ENCODE measurements at regions not wholly inside any gene's neighbourhood (a gene's known extent, or its start where the extent isn't known, plus 50 kb on each side); places are given as distances from the start of the nearest gene placed in this dataset.

- no peak overlapping the region for H3K27ac ChIP-seq (ENCODE audit: low read depth, low read length)
- ChIA-PET CTCF (no interaction called here), RAD21 (ENCODE audit: low non-redundant PET in 1 of 2, low total read pairs in 2 of 2, uncharacterized antibody in 2 of 2, unreplicated experiment in 2 of 2) (no interaction called here), POLR2A (no interaction called here)
- no peak overlapping the region for H3K4me3 ChIP-seq (replicated peaks in 1 of 2; ENCODE audit: low read depth in 1 of 2, low read length in 2 of 2)
- H3K79me2 ChIP-seq (ENCODE audit: insufficient read depth, low read length): no peaks in the 10 kb centered on the region
- no peak overlapping the region for H3K4me2 ChIP-seq (ENCODE audit: low read length)
- H3K9me2 ChIP-seq (ENCODE audit: insufficient read depth): no peaks in the 10 kb centered on the region
- no TSS peak for BruUV-seq (replicated peaks)
- no peaks in the 10 kb centered on the region for H3K36me3 ChIP-seq (ENCODE audit: control insufficient read depth in 1 of 2, insufficient read depth in 2 of 2, low read length in 2 of 2)
- intact Hi-C loops (cut with micrococcal nuclease): no loop called here
- no peak overlapping the region for H3K9ac ChIP-seq (ENCODE audit: low read length)
- H3K27me3 ChIP-seq (ENCODE audit: insufficient read depth, low read length): peaks cover 67% of the 10 kb centered on the region
- ATAC-seq (no peak), DNase-seq (ENCODE audit: low read depth, low spot score) (no peak)
- H4K20me1 ChIP-seq (ENCODE audit: insufficient read depth): no peaks in the 10 kb centered on the region
- TF ChIP-seq RAD21 (IDR thresholded peaks at IDR 0.05; ENCODE audit: low read depth) (no peak), EGR1 (IDR thresholded peaks at IDR 0.05; ENCODE audit: low read depth) (no peak), POLR2AphosphoS5 (IDR thresholded peaks at IDR 0.05; ENCODE audit: low read depth, low read length) (no peak), YY1 (IDR thresholded peaks at IDR 0.05; ENCODE audit: extremely low read depth, insufficient replicate concordance, low read depth, low read length) (no peak), FOSL1 (IDR thresholded peaks at IDR 0.05; ENCODE audit: low read depth) (no peak), TCF7L2 (IDR thresholded peaks at IDR 0.05; ENCODE audit: borderline replicate concordance, extremely low read depth, insufficient read depth, insufficient read length) (no peak), CBX3 (IDR thresholded peaks at IDR 0.05; ENCODE audit: low read depth) (no peak)
- no peaks in the 10 kb centered on the region for H3K9me3 ChIP-seq (ENCODE audit: control insufficient read depth in 1 of 2, insufficient read depth in 1 of 2, low read depth in 1 of 2, low read length in 2 of 2)
- H3K4me1 ChIP-seq (ENCODE audit: control insufficient read depth in 1 of 2, insufficient read depth in 2 of 2, low read length in 2 of 2): no peaks in the 10 kb centered on the region
- H2AFZ ChIP-seq (ENCODE audit: low read depth, low read length, poor library complexity, severe bottlenecking): no peak overlapping the region
Measured at GRCh38 chr16:73629011-73629410, 581.1 kb upstream of the ZFHX3 start.

- H3K4me2 ChIP-seq (ENCODE audit: low read length): no peak overlapping the region
- intact Hi-C loops (cut with micrococcal nuclease): no loop called here
- H3K9ac ChIP-seq (ENCODE audit: low read length): no peak overlapping the region
- no peaks in the 10 kb centered on the region for H4K20me1 ChIP-seq (ENCODE audit: insufficient read depth)
- ATAC-seq: no peak
- H3K27ac ChIP-seq (ENCODE audit: low read depth, low read length): no peak overlapping the region
- DNase-seq (ENCODE audit: low read depth, low spot score): no peak
- ChIA-PET CTCF (no interaction called here), RAD21 (ENCODE audit: low non-redundant PET in 1 of 2, low total read pairs in 2 of 2, uncharacterized antibody in 2 of 2, unreplicated experiment in 2 of 2) (no interaction called here), POLR2A (no interaction called here)
- BruUV-seq (replicated peaks): no TSS peak
- H3K27me3 ChIP-seq (ENCODE audit: insufficient read depth, low read length): peaks cover 68% of the 10 kb centered on the region
- no peaks in the 10 kb centered on the region for H3K9me2 ChIP-seq (ENCODE audit: insufficient read depth)
- no peaks in the 10 kb centered on the region for H3K4me1 ChIP-seq (ENCODE audit: control insufficient read depth in 1 of 2, insufficient read depth in 2 of 2, low read length in 2 of 2)
- no peaks in the 10 kb centered on the region for H3K36me3 ChIP-seq (ENCODE audit: control insufficient read depth in 1 of 2, insufficient read depth in 2 of 2, low read length in 2 of 2)
- H3K4me3 ChIP-seq (replicated peaks in 1 of 2; ENCODE audit: low read depth in 1 of 2, low read length in 2 of 2): no peak overlapping the region
- H3K79me2 ChIP-seq (ENCODE audit: insufficient read depth, low read length): no peaks in the 10 kb centered on the region
- no peak overlapping the region for H2AFZ ChIP-seq (ENCODE audit: low read depth, low read length, poor library complexity, severe bottlenecking)
- no peaks in the 10 kb centered on the region for H3K9me3 ChIP-seq (ENCODE audit: control insufficient read depth in 1 of 2, insufficient read depth in 1 of 2, low read depth in 1 of 2, low read length in 2 of 2)
- TF ChIP-seq EGR1 (IDR thresholded peaks at IDR 0.05; ENCODE audit: low read depth) (no peak), EZH2phosphoT487 (IDR thresholded peaks at IDR 0.05; ENCODE audit: borderline replicate concordance) (no peak), CTCF (IDR thresholded peaks at IDR 0.05 in 2 of 3, conservative IDR thresholded peaks at IDR 0.05 in 1 of 3; ENCODE audit: borderline replicate concordance in 1 of 3, insufficient read depth in 1 of 3, low read depth in 2 of 3, low read length in 2 of 3) (no peak), POLR2A (IDR thresholded peaks at IDR 0.05; ENCODE audit: borderline replicate concordance, extremely low read depth, insufficient read depth, insufficient read length) (no peak), ZNF274 (IDR thresholded peaks at IDR 0.05; ENCODE audit: low read depth, low read length) (no peak), CEBPB (IDR thresholded peaks at IDR 0.05; ENCODE audit: low read depth) (no peak), SRF (IDR thresholded peaks at IDR 0.05; ENCODE audit: low read depth) (no peak), ELF1 (IDR thresholded peaks at IDR 0.05; ENCODE audit: borderline replicate concordance, low read depth) (no peak), JUND (IDR thresholded peaks at IDR 0.05) (no peak), POLR2AphosphoS5 (IDR thresholded peaks at IDR 0.05; ENCODE audit: low read depth, low read length) (no peak), RAD21 (IDR thresholded peaks at IDR 0.05; ENCODE audit: low read depth) (no peak)
- TF ChIP-seq, protein P1, sequence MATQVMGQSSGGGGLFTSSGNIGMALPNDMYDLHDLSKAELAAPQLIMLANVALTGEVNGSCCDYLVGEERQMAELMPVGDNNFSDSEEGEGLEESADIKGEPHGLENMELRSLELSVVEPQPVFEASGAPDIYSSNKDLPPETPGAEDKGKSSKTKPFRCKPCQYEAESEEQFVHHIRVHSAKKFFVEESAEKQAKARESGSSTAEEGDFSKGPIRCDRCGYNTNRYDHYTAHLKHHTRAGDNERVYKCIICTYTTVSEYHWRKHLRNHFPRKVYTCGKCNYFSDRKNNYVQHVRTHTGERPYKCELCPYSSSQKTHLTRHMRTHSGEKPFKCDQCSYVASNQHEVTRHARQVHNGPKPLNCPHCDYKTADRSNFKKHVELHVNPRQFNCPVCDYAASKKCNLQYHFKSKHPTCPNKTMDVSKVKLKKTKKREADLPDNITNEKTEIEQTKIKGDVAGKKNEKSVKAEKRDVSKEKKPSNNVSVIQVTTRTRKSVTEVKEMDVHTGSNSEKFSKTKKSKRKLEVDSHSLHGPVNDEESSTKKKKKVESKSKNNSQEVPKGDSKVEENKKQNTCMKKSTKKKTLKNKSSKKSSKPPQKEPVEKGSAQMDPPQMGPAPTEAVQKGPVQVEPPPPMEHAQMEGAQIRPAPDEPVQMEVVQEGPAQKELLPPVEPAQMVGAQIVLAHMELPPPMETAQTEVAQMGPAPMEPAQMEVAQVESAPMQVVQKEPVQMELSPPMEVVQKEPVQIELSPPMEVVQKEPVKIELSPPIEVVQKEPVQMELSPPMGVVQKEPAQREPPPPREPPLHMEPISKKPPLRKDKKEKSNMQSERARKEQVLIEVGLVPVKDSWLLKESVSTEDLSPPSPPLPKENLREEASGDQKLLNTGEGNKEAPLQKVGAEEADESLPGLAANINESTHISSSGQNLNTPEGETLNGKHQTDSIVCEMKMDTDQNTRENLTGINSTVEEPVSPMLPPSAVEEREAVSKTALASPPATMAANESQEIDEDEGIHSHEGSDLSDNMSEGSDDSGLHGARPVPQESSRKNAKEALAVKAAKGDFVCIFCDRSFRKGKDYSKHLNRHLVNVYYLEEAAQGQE (IDR thresholded peaks at IDR 0.05; ENCODE audit: low read depth): no peak
- TF ChIP-seq, protein P2, sequence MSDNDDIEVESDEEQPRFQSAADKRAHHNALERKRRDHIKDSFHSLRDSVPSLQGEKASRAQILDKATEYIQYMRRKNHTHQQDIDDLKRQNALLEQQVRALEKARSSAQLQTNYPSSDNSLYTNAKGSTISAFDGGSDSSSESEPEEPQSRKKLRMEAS (IDR thresholded peaks at IDR 0.05): no peak
Measured at GRCh38 chr16:73617738-73618137, 569.8 kb upstream of the ZFHX3 start.
